Duodenal mucosa (tissue), 2 donors: ENCODE measurements at regions not wholly inside any gene's neighbourhood (a gene's known extent, or its start where the extent isn't known, plus 50 kb on each side); places are given as distances from the start of the nearest gene placed in this dataset.
"Not testable (repeated sequence)": the region's sequence is repeated elsewhere in the genome, so short reads cannot be mapped to it uniquely, and the experiment has no call there.

ENCODE experiments used
- H3K27ac ChIP-seq: one replicate; pipeline ENCODE4 v1.7.0; 2013; ENCODE audit warnings: low read depth, low read length
- H3K27me3 ChIP-seq, 2 donors: one replicate each; pipeline ENCODE4 v1.7.0; 2013; ENCODE audit warnings: low read length in 2 of 2, control low read depth in 1 of 2; ENCODE audit not compliant: insufficient read depth in 2 of 2, control insufficient read depth in 1 of 2
- H3K36me3 ChIP-seq, 2 donors: one replicate each; pipeline ENCODE4 v1.7.0; 2013; ENCODE audit warnings: low read length in 2 of 2, control low read depth in 1 of 2; ENCODE audit not compliant: insufficient read depth in 2 of 2, control insufficient read depth in 1 of 2
- H3K4me1 ChIP-seq, 2 donors: one replicate each; pipeline ENCODE4 v1.7.0; 2013; ENCODE audit warnings: low read length in 2 of 2, control low read depth in 1 of 2; ENCODE audit not compliant: insufficient read depth in 2 of 2, control insufficient read depth in 1 of 2
- H3K4me3 ChIP-seq, 2 donors: one replicate each; pipeline ENCODE4 v1.7.0; 2013; ENCODE audit warnings: low read length in 2 of 2, low read depth in 1 of 2
- H3K9ac ChIP-seq, 2 donors: one replicate each; pipeline ENCODE4 v1.7.0; 2013; ENCODE audit warnings: low read length in 2 of 2, low read depth in 1 of 2
- H3K9me3 ChIP-seq, 2 donors: one replicate each; pipeline ENCODE4 v1.7.0; 2013; ENCODE audit warnings: low read length in 2 of 2, control low read depth in 1 of 2; ENCODE audit not compliant: control insufficient read depth in 1 of 2

GRCh38 chr12:76186131-76186906, 101.8 kb upstream of the NAP1L1 start:
- no peak overlapping the region for H3K27ac ChIP-seq
- H3K9me3 ChIP-seq: no peaks in the 10 kb centered on the region
- H3K27me3 ChIP-seq: no peaks in the 10 kb centered on the region
- H3K4me1 ChIP-seq: no peaks in the 10 kb centered on the region
- H3K9ac ChIP-seq: no peak overlapping the region
- no peak overlapping the region for H3K4me3 ChIP-seq
- H3K36me3 ChIP-seq: no peaks in the 10 kb centered on the region

- Histone ChIP-seq H3K36me3 (no peaks in the 10 kb centered on the region), H3K4me1 (no peaks in the 10 kb centered on the region), H3K9me3 (no peaks in the 10 kb centered on the region), H3K27me3 (no peaks in the 10 kb centered on the region), H3K9ac (no peak overlapping the region), H3K27ac (no peak overlapping the region), H3K4me3 (no peak overlapping the region)
Measured at GRCh38 chr12:76183459-76184186, 99.1 kb upstream of the NAP1L1 start.

- no peak overlapping the region for H3K9ac ChIP-seq
- no peaks in the 10 kb centered on the region for H3K36me3 ChIP-seq
- H3K4me1 ChIP-seq: no peaks in the 10 kb centered on the region
- H3K9me3 ChIP-seq: no peaks in the 10 kb centered on the region
- no peak overlapping the region for H3K27ac ChIP-seq
- H3K4me3 ChIP-seq: no peak overlapping the region
- H3K27me3 ChIP-seq: no peaks in the 10 kb centered on the region
Measured at GRCh38 chr12:76180401-76181277, 96.2 kb upstream of the NAP1L1 start.

GRCh38 chr12:76178452-76178851, 94.0 kb upstream of the NAP1L1 start:
- H3K27ac ChIP-seq: no peak overlapping the region
- H3K9me3 ChIP-seq: no peaks in the 10 kb centered on the region
- no peaks in the 10 kb centered on the region for H3K4me1 ChIP-seq
- no peaks in the 10 kb centered on the region for H3K27me3 ChIP-seq
- no peaks in the 10 kb centered on the region for H3K36me3 ChIP-seq
- H3K4me3 ChIP-seq: no peak overlapping the region
- H3K9ac ChIP-seq: no peak overlapping the region

GRCh38 chr12:76177821-76178220, 93.3 kb upstream of the NAP1L1 start:
- Histone ChIP-seq H3K27ac (no peak overlapping the region), H3K4me3 (no peak overlapping the region), H3K27me3 (no peaks in the 10 kb centered on the region), H3K9ac (no peak overlapping the region), H3K4me1 (no peaks in the 10 kb centered on the region), H3K36me3 (no peaks in the 10 kb centered on the region), H3K9me3 (no peaks in the 10 kb centered on the region)

GRCh38 chr12:76176940-76177339, 92.5 kb upstream of the NAP1L1 start:
- Histone ChIP-seq H3K36me3 (no peaks in the 10 kb centered on the region), H3K4me3 (no peak overlapping the region), H3K27me3 (no peaks in the 10 kb centered on the region), H3K4me1 (no peaks in the 10 kb centered on the region), H3K9ac (no peak overlapping the region), H3K27ac (no peak overlapping the region), H3K9me3 (no peaks in the 10 kb centered on the region)

GRCh38 chr12:76175946-76176345, 91.5 kb upstream of the NAP1L1 start:
- H3K27me3 ChIP-seq, H3K9me3 ChIP-seq, H3K9ac ChIP-seq, H3K4me1 ChIP-seq, H3K36me3 ChIP-seq, H3K27ac ChIP-seq, H3K4me3 ChIP-seq: not testable (repeated sequence)

GRCh38 chr12:76173756-76174155, 89.3 kb upstream of the NAP1L1 start:
- H3K4me1 ChIP-seq: no peaks in the 10 kb centered on the region
- no peaks in the 10 kb centered on the region for H3K36me3 ChIP-seq
- H3K4me3 ChIP-seq: no peak overlapping the region
- H3K9ac ChIP-seq: no peak overlapping the region
- H3K27ac ChIP-seq: no peak overlapping the region
- no peaks in the 10 kb centered on the region for H3K9me3 ChIP-seq
- no peaks in the 10 kb centered on the region for H3K27me3 ChIP-seq

- peak overlapping the region; percentile 53 for H3K27ac ChIP-seq
- peaks cover 0 to 7% of the 10 kb centered on the region in 2 donors for H3K4me1 ChIP-seq
- H3K9me3 ChIP-seq: no peaks in the 10 kb centered on the region
- peak overlapping the region; percentile 37 to 57 for H3K4me3 ChIP-seq
- H3K27me3 ChIP-seq: no peaks in the 10 kb centered on the region
- H3K36me3 ChIP-seq: no peaks in the 10 kb centered on the region
- H3K9ac ChIP-seq: peak overlapping the region in 1 of 2 donors; percentile 27
Measured at GRCh38 chr12:76158518-76159321, 74.2 kb upstream of the NAP1L1 start.
